ENCODE measurements at regions not wholly inside any gene's neighbourhood (a gene's known extent, or its start where the extent isn't known, plus 50 kb on each side); places are given as distances from the start of the nearest gene placed in this dataset.

DNA sequence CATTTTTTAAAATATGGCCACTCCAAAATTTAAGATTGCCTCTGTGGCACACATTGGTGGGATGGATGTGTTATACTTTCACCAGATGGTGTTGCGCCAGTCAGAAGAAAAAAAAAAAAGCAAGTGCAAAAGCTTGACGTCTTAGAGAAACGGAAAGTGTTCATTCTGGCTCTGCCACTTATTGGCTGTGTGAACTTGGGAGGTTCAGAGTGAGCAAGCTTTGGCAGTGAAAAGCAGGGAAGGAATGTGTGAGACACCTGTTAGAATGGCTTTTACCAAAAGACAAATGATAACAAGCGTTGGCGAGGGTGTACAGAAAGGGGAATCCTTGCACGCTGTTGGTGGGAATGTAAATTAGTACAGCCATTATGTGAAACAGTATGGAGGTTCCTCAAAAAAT is 298.0 kb downstream of the TMEM114 start:
- TF ChIP-seq, protein P1, sequence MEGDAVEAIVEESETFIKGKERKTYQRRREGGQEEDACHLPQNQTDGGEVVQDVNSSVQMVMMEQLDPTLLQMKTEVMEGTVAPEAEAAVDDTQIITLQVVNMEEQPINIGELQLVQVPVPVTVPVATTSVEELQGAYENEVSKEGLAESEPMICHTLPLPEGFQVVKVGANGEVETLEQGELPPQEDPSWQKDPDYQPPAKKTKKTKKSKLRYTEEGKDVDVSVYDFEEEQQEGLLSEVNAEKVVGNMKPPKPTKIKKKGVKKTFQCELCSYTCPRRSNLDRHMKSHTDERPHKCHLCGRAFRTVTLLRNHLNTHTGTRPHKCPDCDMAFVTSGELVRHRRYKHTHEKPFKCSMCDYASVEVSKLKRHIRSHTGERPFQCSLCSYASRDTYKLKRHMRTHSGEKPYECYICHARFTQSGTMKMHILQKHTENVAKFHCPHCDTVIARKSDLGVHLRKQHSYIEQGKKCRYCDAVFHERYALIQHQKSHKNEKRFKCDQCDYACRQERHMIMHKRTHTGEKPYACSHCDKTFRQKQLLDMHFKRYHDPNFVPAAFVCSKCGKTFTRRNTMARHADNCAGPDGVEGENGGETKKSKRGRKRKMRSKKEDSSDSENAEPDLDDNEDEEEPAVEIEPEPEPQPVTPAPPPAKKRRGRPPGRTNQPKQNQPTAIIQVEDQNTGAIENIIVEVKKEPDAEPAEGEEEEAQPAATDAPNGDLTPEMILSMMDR (conservative IDR thresholded peaks at IDR 0.05; ENCODE audit: low read depth in 2 of 2), result no peak
- TF ChIP-seq ZNF114 (CRISPR knock-in tag; IDR thresholded peaks at IDR 0.05), result no peak

All from GM23338 (cell line).